Naive B cell (primary cell): ENCODE measurements at regions not wholly inside any gene's neighbourhood (a gene's known extent, or its start where the extent isn't known, plus 50 kb on each side); places are given as distances from the start of the nearest gene placed in this dataset.

Experiments used
- ATAC-seq, 2 donors: fragments of 150-1000 bp; cut with Tn5 transposase; 2 replicates each; pipeline ENCODE4 v1.10.0; 2021; ENCODE audit warnings: low read depth in 2 of 2, mild to moderate bottlenecking in 2 of 2, moderate library complexity in 2 of 2
- DNase-seq: peaks from one replicate; pipeline ENCODE4 v3.0.0; 2022
- H3K27ac Mint-ChIP-seq, 6 donors: one replicate each; pipeline ENCODE4 v1.8.0; 2020 to 2022; ENCODE audit warnings: mild to moderate bottlenecking in 6 of 6, mixed read lengths in 6 of 6, moderate library complexity in 5 of 6, inconsistent platforms in 2 of 6
- H3K27me3 Mint-ChIP-seq, 3 donors: one replicate each; pipeline ENCODE4 v1.8.0; 2021 to 2022; ENCODE audit warnings: mixed read lengths in 3 of 3, mild to moderate bottlenecking in 1 of 3
- H3K36me3 Mint-ChIP-seq, 2 donors: one replicate each; pipeline ENCODE4 v1.8.0; 2020 to 2022; ENCODE audit warnings: mixed read lengths in 2 of 2, inconsistent platforms in 1 of 2, mild to moderate bottlenecking in 1 of 2
- H3K4me1 Mint-ChIP-seq, 3 donors: one replicate each; pipeline ENCODE4 v1.8.0; 2020 to 2022; ENCODE audit warnings: mixed read lengths in 3 of 3, inconsistent platforms in 1 of 3, mild to moderate bottlenecking in 1 of 3, moderate library complexity in 1 of 3
- H3K4me3 Mint-ChIP-seq, 8 donors: one replicate each; pipeline ENCODE4 v1.8.0; 2020 to 2022; ENCODE audit warnings: mild to moderate bottlenecking in 8 of 8, mixed read lengths in 8 of 8, moderate library complexity in 8 of 8, inconsistent platforms in 2 of 8
- H3K9me3 Mint-ChIP-seq, 7 donors: one replicate each; pipeline ENCODE4 v1.8.0; 2020 to 2022; ENCODE audit warnings: mixed read lengths in 7 of 7, mild to moderate bottlenecking in 5 of 7, inconsistent platforms in 2 of 7, moderate library complexity in 1 of 7

DNA sequence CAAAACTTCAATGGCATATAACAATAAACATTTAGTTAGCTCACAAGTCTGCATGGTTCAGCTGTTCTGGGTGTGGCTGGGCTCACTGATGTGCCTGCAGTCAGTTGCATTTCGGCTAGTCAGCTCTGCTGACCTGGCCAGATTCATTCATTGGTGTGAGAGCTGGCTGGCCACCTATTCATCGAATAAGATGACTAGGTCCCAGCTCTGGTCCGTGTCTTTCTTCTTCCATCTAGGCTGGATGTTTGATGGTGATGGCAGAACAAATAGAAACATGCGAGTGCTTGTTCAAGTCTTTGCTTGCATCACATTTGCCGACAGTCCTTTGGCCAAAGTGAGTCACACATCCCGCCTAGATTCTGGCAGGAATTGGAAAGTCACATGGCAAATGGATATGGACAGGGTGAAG lies 203.3 kb upstream of the CRY1 start:
- H3K4me3 Mint-ChIP-seq = no peak overlapping the region
- no peaks in the 10 kb centered on the region for H3K4me1 Mint-ChIP-seq
- DNase-seq (no peak), ATAC-seq (no peak)
- H3K9me3 Mint-ChIP-seq = peaks cover 0 to 2% (median 0%) of the 10 kb centered on the region in 7 donors
- no peaks in the 10 kb centered on the region for H3K36me3 Mint-ChIP-seq
- H3K27ac Mint-ChIP-seq = no peak overlapping the region
- peaks cover 6 to 34% (median 12%) of the 10 kb centered on the region in 3 donors for H3K27me3 Mint-ChIP-seq

DNA sequence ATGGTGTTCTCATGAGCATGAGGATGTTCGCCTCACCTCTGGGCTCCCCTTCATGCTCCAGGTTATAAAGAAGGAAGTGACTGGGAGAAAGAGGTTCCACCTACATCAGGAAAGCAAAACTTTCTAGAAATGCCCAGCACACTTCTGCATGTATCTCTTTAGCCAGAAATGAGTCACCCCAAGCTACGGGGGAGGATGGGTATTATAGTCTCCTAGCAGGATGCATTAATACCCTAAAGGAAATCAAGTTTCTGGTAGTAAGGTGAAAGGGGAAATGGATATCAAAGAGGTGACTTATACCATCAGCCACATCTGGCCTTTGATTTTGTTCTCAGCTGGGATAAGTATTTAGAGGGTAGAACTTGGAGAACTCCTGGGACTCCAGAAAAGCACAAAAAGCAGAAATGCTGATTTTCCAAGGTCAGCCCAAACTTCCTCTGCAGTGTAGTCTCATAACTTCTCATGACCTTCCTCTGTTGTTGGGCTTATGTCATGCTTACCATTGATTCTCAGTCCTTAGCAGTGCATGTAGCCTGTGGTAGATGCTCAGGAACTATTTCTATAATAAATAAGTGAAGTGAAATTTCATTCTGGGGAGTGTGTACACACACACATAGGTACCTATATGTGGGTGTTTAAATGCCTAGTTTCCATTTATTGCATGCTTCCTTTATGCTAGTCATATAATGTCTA lies 209.4 kb upstream of the CRY1 start:
- Mint-ChIP-seq H3K4me1 (no peaks in the 10 kb centered on the region), H3K9me3 (no peaks in the 10 kb centered on the region), H3K36me3 (no peaks in the 10 kb centered on the region), H3K4me3 (no peak overlapping the region), H3K27me3 (peaks cover 0 to 17% (median 9%) of the 10 kb centered on the region in 3 donors), H3K27ac (no peak overlapping the region)
- ATAC-seq (no peak), DNase-seq (no peak)

DNA sequence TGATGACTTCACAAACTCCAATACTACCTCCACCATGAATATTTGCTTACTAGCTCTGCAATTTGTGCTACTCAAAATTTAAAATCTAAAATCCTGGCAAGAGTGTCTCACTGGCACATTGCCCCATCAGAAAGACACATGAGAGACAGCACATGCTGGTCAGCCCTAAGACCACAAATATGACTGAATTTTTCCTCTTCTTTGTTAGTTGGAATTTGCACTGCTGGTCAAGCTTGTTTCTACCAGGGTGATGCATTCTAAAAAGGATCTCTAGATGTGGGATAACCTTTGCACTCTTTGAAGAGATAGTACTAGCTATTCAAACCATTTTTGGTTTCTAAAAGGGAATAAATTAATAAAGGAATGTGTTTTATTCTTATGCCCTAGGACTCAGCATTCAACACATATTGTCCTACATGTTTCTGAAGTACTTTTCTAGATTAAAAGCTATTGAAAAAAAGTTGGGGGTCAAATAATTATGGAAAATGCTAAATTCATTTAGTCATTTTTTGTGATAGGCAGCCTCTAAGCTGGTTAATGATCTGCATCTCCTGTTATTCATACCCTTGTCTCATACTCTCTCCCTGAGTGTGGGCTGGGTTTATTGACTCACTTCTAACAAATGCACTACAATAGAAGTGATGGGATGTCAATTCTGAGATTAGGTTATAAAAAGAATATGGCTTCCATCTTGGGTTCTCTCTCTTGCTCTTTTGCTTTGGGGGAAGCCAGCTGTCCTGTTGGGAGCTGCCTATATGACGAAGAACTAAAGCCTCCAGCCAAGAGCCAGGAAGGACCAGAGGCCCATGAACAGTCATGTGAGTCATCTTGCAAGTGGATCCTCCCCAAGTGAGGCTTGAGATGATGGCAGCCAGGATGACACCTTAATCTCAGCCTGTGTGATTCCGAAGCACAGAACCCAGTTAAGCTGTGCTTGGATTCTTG lies 211.5 kb upstream of the CRY1 start:
- ATAC-seq (no peak), DNase-seq (no peak)
- H3K4me1 Mint-ChIP-seq = peaks cover 0 to 4% (median 3%) of the 10 kb centered on the region in 3 donors
- no peak overlapping the region for H3K4me3 Mint-ChIP-seq
- peaks cover 0 to 5% (median 3%) of the 10 kb centered on the region in 7 donors for H3K9me3 Mint-ChIP-seq
- H3K27me3 Mint-ChIP-seq = peaks cover 4 to 38% (median 28%) of the 10 kb centered on the region in 3 donors
- peaks cover 0 to 7% of the 10 kb centered on the region in 2 donors for H3K36me3 Mint-ChIP-seq
- no peak overlapping the region for H3K27ac Mint-ChIP-seq

DNA sequence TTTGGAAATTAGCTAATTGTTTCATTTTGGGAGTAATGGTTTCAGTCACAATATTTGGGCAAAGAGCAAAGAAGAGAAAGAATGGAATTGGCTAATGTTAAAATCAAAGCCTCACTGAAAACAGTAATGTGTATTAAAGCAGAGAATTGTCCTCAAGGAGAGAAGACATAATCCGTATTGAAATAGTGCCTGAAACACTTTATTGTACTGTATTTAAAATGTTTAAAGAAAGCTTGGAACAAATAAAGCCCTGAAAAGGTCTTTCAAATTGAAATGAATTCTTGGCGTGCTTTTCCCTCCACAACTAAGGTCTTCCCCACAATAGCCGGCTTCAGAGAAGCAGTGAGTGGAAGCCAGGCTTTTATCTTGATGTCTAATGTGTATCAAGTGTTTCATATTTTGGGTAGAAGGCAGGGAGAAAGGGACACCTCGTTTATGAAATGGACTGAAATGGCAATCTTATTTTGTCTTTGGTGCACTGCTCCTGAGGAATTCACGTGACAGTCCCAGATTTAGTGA lies 212.9 kb upstream of the CRY1 start:
- DNase-seq (no peak), ATAC-seq (no peak)
- H3K36me3 Mint-ChIP-seq = peaks cover 0 to 7% of the 10 kb centered on the region in 2 donors
- peaks cover 0 to 5% (median 3%) of the 10 kb centered on the region in 7 donors for H3K9me3 Mint-ChIP-seq
- H3K4me3 Mint-ChIP-seq = no peak overlapping the region
- H3K27ac Mint-ChIP-seq = no peak overlapping the region
- H3K27me3 Mint-ChIP-seq = peaks cover 4 to 36% (median 25%) of the 10 kb centered on the region in 3 donors
- H3K4me1 Mint-ChIP-seq = peaks cover 6 to 12% (median 7%) of the 10 kb centered on the region in 3 donors

DNA sequence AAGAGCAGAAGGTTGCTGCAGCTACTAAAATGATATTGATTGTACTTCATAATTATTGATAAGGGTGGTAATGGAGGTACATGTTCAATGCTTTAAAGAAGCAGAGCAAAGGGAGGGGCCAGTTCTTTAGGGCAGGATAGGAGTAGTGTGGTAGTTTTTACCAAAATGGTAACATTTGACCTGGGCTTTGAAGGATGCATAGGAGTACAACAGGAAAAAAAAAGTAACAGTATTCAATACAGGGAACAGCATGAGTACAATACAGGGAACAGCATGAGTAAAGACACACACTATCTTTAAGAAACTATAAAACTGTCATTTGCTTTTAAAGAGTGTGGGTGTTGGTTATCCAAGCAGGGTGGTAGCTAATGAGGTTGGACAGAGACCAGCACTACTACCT lies 215.0 kb upstream of the CRY1 start:
- H3K27ac Mint-ChIP-seq = no peak overlapping the region
- peaks cover 16 to 34% (median 25%) of the 10 kb centered on the region in 3 donors for H3K27me3 Mint-ChIP-seq
- DNase-seq = no peak
- no peak overlapping the region for H3K4me3 Mint-ChIP-seq
- peaks cover 13 to 23% (median 17%) of the 10 kb centered on the region in 3 donors for H3K4me1 Mint-ChIP-seq
- peaks cover 0 to 7% of the 10 kb centered on the region in 2 donors for H3K36me3 Mint-ChIP-seq
- no peak for ATAC-seq
- H3K9me3 Mint-ChIP-seq = peaks cover 0 to 5% (median 3%) of the 10 kb centered on the region in 7 donors

DNA sequence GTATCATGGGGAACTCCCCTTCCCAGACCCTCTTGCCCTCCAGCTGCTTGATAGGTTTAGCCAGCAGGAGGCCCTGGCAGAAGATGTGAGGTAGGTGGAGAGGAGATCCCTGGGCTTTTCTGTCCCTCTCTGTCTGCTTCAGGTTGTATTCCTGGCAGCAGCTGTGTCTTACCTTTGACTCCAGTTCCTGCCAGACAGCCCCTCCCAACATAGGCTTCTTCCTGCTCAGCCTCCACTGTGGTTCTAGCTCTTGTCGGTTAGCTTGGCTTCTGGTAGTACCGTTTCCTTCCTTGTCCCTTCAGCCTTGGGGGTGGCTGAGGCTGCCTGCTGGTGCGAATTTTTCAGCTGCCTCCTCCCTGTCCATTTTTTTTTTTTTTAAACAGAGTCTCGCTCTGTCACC lies 215.7 kb upstream of the CRY1 start:
- H3K36me3 Mint-ChIP-seq = peaks cover 0 to 7% of the 10 kb centered on the region in 2 donors
- H3K27ac Mint-ChIP-seq = no peak overlapping the region
- peaks cover 0 to 5% (median 3%) of the 10 kb centered on the region in 7 donors for H3K9me3 Mint-ChIP-seq
- H3K27me3 Mint-ChIP-seq = peaks cover 18 to 40% (median 26%) of the 10 kb centered on the region in 3 donors
- H3K4me1 Mint-ChIP-seq = peaks cover 13 to 23% (median 17%) of the 10 kb centered on the region in 3 donors
- DNase-seq = no peak
- no peak overlapping the region for H3K4me3 Mint-ChIP-seq
- no peak for ATAC-seq

DNA sequence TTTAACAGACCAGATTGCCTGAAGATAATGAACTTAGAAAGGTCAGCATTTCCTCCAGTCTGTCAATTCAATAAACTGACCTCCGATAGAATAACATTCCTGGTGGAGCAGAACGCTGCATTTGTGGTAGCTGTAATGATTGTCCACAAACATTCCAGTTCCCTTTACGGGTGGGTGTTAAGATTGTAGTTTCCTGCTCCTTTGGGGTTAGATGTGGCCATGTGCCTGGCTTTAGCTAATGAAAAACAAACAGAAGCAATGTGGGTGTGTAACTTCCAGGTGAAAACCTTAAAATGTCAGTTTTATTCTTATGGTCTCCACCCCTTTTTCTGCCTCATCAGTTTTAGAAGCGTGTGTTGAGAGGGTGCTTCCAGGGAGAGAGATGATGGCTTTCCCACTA lies 217.3 kb upstream of the CRY1 start:
- Mint-ChIP-seq H3K27ac (no peak overlapping the region), H3K4me3 (no peak overlapping the region), H3K9me3 (peaks cover 0 to 5% (median 3%) of the 10 kb centered on the region in 7 donors), H3K27me3 (peaks cover 30 to 56% (median 35%) of the 10 kb centered on the region in 3 donors), H3K36me3 (peaks cover 0 to 7% of the 10 kb centered on the region in 2 donors), H3K4me1 (peaks cover 13 to 23% (median 17%) of the 10 kb centered on the region in 3 donors)
- DNase-seq = no peak
- ATAC-seq = no peak

DNA sequence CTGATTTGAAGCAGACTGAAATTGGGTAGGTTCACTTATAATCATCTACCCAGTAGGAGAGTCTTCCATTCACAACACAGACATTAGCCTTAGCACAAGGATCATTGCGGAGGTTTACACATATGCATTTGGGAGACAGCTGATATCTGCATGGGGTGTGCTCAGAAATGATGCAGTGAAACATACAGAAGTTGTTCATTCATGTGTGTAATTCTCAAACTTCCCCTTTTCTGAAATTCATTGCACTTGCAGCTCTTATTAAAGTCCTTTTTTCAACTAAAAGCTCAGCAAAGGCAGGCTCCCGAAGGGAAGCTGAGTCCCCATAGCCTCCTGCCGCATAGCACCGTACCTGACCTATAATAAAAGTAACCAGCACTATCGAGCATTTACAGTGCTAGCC lies 218.3 kb upstream of the CRY1 start:
- peaks cover 0 to 5% (median 3%) of the 10 kb centered on the region in 7 donors for H3K9me3 Mint-ChIP-seq
- DNase-seq = no peak
- peaks cover 36 to 65% (median 46%) of the 10 kb centered on the region in 3 donors for H3K27me3 Mint-ChIP-seq
- peak overlapping the region in 5 of 8 donors; percentile 6 to 72 (median 38) for H3K4me3 Mint-ChIP-seq
- peaks cover 13 to 23% (median 17%) of the 10 kb centered on the region in 3 donors for H3K4me1 Mint-ChIP-seq
- peaks cover 0 to 7% of the 10 kb centered on the region in 2 donors for H3K36me3 Mint-ChIP-seq
- H3K27ac Mint-ChIP-seq = no peak overlapping the region
- ATAC-seq = peak; percentile 82 to 84

DNA sequence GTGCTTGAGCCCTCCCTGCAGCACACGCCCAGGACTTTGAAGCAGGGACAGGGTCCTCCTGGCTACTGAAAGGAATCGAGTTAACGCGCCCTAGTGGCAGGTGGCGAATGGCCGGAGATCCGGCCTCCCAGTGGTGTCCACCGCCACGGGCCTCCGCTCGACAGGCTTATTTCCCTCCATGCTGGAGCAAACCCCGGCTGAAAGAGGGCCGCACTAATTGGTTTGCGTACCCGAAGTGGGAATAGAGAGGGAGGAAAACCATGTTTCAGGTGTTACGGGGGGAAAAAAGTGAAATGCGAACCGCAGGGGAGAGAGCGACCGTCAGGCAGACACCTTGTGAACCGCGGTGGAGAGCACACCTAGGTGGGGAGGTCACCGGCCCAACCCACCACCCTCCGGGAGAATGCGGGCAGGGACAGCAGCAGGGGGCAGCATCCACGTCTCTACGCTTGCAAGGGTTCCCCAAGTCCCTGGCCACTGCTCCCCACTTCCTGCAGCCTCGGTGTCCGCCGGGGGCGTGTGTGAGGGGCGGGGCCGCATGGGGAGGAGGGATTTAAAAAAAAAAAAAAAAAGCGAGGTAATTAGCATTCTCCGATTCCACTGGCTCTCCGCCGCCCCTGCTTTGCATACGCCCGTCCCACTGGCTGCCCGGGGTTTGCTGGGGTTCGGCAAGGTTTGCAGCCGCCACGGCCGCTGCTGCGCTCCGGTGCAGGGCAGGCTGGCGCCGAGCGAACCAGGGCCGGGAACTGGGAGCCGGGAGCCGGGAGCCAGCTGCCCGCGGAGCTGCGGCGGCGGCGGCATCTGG lies 224.6 kb upstream of the CRY1 start:
- Mint-ChIP-seq H3K36me3 (no peaks in the 10 kb centered on the region), H3K27ac (peak overlapping the region in 1 of 6 donors; percentile 79), H3K27me3 (peaks cover 61 to 69% (median 61%) of the 10 kb centered on the region in 3 donors), H3K4me1 (peaks cover 22 to 36% (median 35%) of the 10 kb centered on the region in 3 donors), H3K4me3 (peak overlapping the region; percentile 57 to 92 (median 87)), H3K9me3 (no peaks in the 10 kb centered on the region)
- DNase-seq = peak; percentile 58
- ATAC-seq = peak; percentile 78 to 85

DNA sequence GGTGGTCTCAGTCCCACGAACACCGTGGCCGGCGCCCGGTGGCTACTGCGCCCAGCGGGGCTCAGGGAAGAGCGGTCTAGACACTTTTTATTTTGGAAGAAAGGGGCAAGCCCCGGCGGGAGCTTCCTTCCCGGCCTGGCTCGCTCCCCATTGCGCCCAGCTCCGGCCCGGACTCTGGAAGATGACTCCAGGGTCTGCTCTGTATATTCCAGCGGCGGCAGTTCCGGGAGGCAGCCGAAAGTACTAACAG lies 225.1 kb upstream of the CRY1 start:
- no peaks in the 10 kb centered on the region for H3K9me3 Mint-ChIP-seq
- no peak for ATAC-seq
- H3K4me3 Mint-ChIP-seq = peak overlapping the region; percentile 57 to 90 (median 82)
- peaks cover 22 to 36% (median 35%) of the 10 kb centered on the region in 3 donors for H3K4me1 Mint-ChIP-seq
- H3K27me3 Mint-ChIP-seq = peaks cover 57 to 66% (median 60%) of the 10 kb centered on the region in 3 donors
- DNase-seq = no peak
- H3K36me3 Mint-ChIP-seq = no peaks in the 10 kb centered on the region
- no peak overlapping the region for H3K27ac Mint-ChIP-seq

DNA sequence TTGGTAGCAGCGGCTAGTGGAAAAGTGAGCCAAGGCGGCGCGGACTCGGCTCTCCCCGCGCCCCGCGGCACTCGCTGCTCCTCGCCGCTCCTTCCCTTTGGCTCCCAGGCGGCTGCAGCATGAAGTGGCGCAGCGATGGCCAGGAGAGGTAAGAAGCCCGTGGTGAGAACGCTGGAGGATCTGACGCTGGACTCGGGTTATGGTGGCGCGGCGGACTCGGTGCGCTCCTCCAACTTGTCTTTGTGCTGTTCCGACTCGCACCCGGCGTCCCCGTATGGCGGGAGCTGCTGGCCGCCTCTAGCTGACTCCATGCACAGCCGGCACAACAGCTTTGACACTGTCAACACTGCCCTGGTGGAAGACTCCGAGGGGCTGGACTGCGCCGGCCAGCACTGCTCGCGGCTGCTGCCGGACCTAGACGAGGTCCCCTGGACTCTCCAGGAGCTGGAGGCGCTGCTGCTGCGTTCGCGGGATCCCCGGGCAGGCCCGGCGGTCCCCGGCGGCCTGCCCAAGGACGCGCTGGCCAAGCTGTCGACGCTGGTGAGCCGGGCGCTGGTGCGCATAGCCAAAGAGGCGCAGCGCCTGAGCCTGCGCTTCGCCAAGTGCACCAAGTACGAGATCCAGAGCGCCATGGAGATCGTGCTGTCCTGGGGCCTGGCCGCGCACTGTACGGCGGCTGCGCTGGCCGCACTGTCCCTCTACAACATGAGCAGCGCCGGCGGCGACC lies 225.6 kb upstream of the CRY1 start:
- Mint-ChIP-seq H3K4me1 (peaks cover 22 to 36% (median 35%) of the 10 kb centered on the region in 3 donors), H3K36me3 (no peaks in the 10 kb centered on the region), H3K4me3 (peak overlapping the region; percentile 57 to 90 (median 82)), H3K27me3 (peaks cover 53 to 71% (median 64%) of the 10 kb centered on the region in 3 donors), H3K27ac (no peak overlapping the region), H3K9me3 (no peaks in the 10 kb centered on the region)
- DNase-seq = no peak
- ATAC-seq = no peak

DNA sequence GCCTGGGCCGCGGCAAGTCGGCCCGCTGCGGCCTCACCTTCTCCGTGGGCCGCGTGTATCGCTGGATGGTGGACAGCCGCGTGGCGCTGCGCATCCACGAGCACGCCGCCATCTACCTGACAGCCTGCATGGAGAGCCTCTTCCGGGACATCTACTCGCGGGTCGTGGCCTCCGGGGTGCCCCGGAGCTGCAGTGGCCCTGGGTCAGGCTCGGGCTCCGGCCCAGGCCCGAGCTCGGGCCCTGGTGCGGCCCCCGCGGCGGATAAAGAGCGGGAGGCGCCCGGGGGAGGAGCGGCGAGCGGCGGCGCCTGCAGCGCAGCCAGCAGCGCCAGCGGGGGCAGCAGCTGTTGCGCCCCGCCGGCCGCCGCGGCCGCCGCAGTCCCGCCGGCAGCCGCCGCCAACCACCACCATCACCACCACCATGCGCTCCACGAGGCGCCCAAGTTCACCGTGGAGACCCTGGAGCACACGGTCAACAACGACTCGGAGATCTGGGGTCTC lies 226.2 kb upstream of the CRY1 start:
- DNase-seq (no peak), ATAC-seq (no peak)
- H3K9me3 Mint-ChIP-seq = no peaks in the 10 kb centered on the region
- peaks cover 51 to 72% (median 60%) of the 10 kb centered on the region in 3 donors for H3K27me3 Mint-ChIP-seq
- H3K27ac Mint-ChIP-seq = no peak overlapping the region
- no peaks in the 10 kb centered on the region for H3K36me3 Mint-ChIP-seq
- H3K4me1 Mint-ChIP-seq = peaks cover 22 to 36% (median 35%) of the 10 kb centered on the region in 3 donors
- H3K4me3 Mint-ChIP-seq = peak overlapping the region in 7 of 8 donors; percentile 77 to 96 (median 88)
